ENCODE measurements at regions not wholly inside any gene's neighbourhood (a gene's known extent, or its start where the extent isn't known, plus 50 kb on each side); places are given as distances from the start of the nearest gene placed in this dataset.

- CTCF ChIA-PET (ENCODE audit: low intra/inter-chr PET ratio, low total read pairs): no interaction called here
- intact Hi-C loops (cut with micrococcal nuclease; ENCODE audit: unreplicated experiment): no loop called here
- TF ChIP-seq HNF4A (CRISPR knock-in tag; IDR thresholded peaks at IDR 0.05) (peak; percentile 27; the same call in 1 of the 2 replicates), ATRX (CRISPR knock-in tag; IDR thresholded peaks at IDR 0.05; ENCODE audit: borderline replicate concordance) (no peak), THAP7 (CRISPR knock-in tag; IDR thresholded peaks at IDR 0.05) (no peak), SRSF9 (IDR thresholded peaks at IDR 0.05; ENCODE audit: borderline replicate concordance, insufficient read depth, low read depth, low read length, poor library complexity, severe bottlenecking) (no peak), GTF3A (CRISPR knock-in tag; conservative IDR thresholded peaks at IDR 0.05) (no peak), PCBP1 (IDR thresholded peaks at IDR 0.05; ENCODE audit: borderline replicate concordance, low read depth, low read length) (no peak), RNF219 (CRISPR knock-in tag; IDR thresholded peaks at IDR 0.05) (no peak), AKAP8 (CRISPR knock-in tag; IDR thresholded peaks at IDR 0.05) (no peak), SMC3 (IDR thresholded peaks at IDR 0.05; ENCODE audit: low read length) (no peak)
Measured at GRCh38 chr7:17105701-17106100, 192.8 kb upstream of the AHR start.

More at GRCh38 chr7:17105701-17106100, 192.8 kb upstream of the AHR start:
- no peak overlapping the region for H3K4me3 ChIP-seq (replicated peaks in 1 of 3; ENCODE audit: insufficient read depth in 1 of 3, low read depth in 2 of 3, low read length in 3 of 3)
- peaks cover 12% of the 10 kb centered on the region for H3K9me3 ChIP-seq (ENCODE audit: low read length)
- no peak overlapping the region for H3K9ac ChIP-seq (ENCODE audit: insufficient read depth, low read depth, low read length)
- POLR2A ChIA-PET: interaction anchor here (1.2 kb wide), 1 partner anchor 25 kb away, joined by 4 read pairs; no protein-coding TSS in a partner anchor
- DNase-seq (ENCODE audit: low spot score) (no peak), FAIRE-seq (no peak), ATAC-seq (no peak)
- in situ Hi-C loops (cut with HindIII; ENCODE audit: extremely low pct_ligation_motif_present, low pct_unique_long_range_greater_than_20kb): no loop called here
- H3K36me3 ChIP-seq (replicated peaks in 1 of 2; ENCODE audit: control insufficient read depth in 1 of 2, insufficient read depth in 2 of 2, low read length in 2 of 2): no peaks in the 10 kb centered on the region
- H3K4me1 ChIP-seq (ENCODE audit: insufficient read depth, low read length): peaks cover 24% of the 10 kb centered on the region
- no peaks in the 10 kb centered on the region for H3K27me3 ChIP-seq (ENCODE audit: control insufficient read depth in 1 of 2, insufficient read depth in 2 of 2, low read length in 2 of 2)
- H2AFZ ChIP-seq (ENCODE audit: low read length): no peak overlapping the region
- no peak overlapping the region for H3K27ac ChIP-seq (ENCODE audit: extremely low read length, insufficient read depth, low read length)
- H3K4me2 ChIP-seq (ENCODE audit: low read depth, low read length): no peak overlapping the region
- no TSS peak for BruUV-seq (replicated peaks)
- no peaks in the 10 kb centered on the region for H4K20me1 ChIP-seq (ENCODE audit: insufficient read depth, low read length)
- H3K79me2 ChIP-seq (ENCODE audit: insufficient read depth, low read length): no peaks in the 10 kb centered on the region

Data from HepG2 (cell line).